IMR-90 (cell line): ENCODE measurements at regions not wholly inside any gene's neighbourhood (a gene's known extent, or its start where the extent isn't known, plus 50 kb on each side); places are given as distances from the start of the nearest gene placed in this dataset.

Experiments
- ATAC-seq: fragments of 200-7000 bp; cut with Tn5 transposase; 2 replicates; pipeline ENCODE4 v1.9.1; 2020; ENCODE audit warnings: low read depth, mild to moderate bottlenecking, moderate library complexity
- BruUV-seq: library from RNA; stranded (reverse); fragments of 400-500 nt; replicated peaks from 2 replicates; lab custom pipeline; 2021; lab: Mats Ljungman, UMichigan
- CTCF ChIA-PET: fragments of 300-600 bp; formaldehyde crosslinking; extraction: SDS; loops from one replicate; lab custom pipeline; 2021; ENCODE audit warnings: antibody characterized with exemption; lab: Yijun Ruan, JAX
- POLR2A ChIA-PET: fragments of 300-600 bp; sonication (Branson Sonifier 250); formaldehyde crosslinking; loops from one replicate; lab custom pipeline; 2022; ENCODE audit warnings: antibody characterized with exemption; ENCODE audit not compliant: unreplicated experiment; lab: Charles Lee
- DNase-seq: peaks from one replicate; pipeline ENCODE4 v3.0.0; 2013
- H2AFZ ChIP-seq: replicated peaks from 2 replicates; pipeline ENCODE3; 2013; ENCODE audit warnings: low read length, mild to moderate bottlenecking; ENCODE audit not compliant: poor library complexity
- H2AK5ac ChIP-seq: 2 replicates; pipeline ENCODE4 v1.6.1; 2013; ENCODE audit warnings: low read depth, low read length, inconsistent platforms
- H2AK9ac ChIP-seq: replicated peaks from 2 replicates; pipeline ENCODE3; 2013; ENCODE audit warnings: mild to moderate bottlenecking, low read depth, low read length, moderate library complexity; ENCODE audit not compliant: poor library complexity
- H2BK120ac ChIP-seq: 2 replicates; pipeline ENCODE4 v1.6.1; 2013; ENCODE audit warnings: low read depth, low read length, inconsistent platforms
- H2BK15ac ChIP-seq: 3 replicates; pipeline ENCODE4 v1.6.1; 2013; ENCODE audit warnings: low read depth, low read length, inconsistent platforms
- H2BK20ac ChIP-seq: 2 replicates; pipeline ENCODE4 v1.6.1; 2013; ENCODE audit warnings: low read depth, mild to moderate bottlenecking, inconsistent platforms, low read length, moderate library complexity
- H2BK5ac ChIP-seq: 2 replicates; pipeline ENCODE4 v1.6.1; 2013; ENCODE audit warnings: mild to moderate bottlenecking, low read depth, low read length, inconsistent platforms; ENCODE audit not compliant: poor library complexity, severe bottlenecking
- H3K14ac ChIP-seq: replicated peaks from 2 replicates; pipeline ENCODE4 v1.6.1; 2013; ENCODE audit warnings: low read depth, low read length, inconsistent platforms
- H3K18ac ChIP-seq: 2 replicates; pipeline ENCODE4 v1.6.1; 2013; ENCODE audit warnings: low read depth, low read length, control low read depth
- H3K23ac ChIP-seq: 2 replicates; pipeline ENCODE4 v1.6.1; 2013; ENCODE audit warnings: low read depth, low read length, inconsistent platforms
- H3K27ac ChIP-seq: 2 replicates; pipeline ENCODE4 v1.5.1; 2013; ENCODE audit warnings: mild to moderate bottlenecking, control low read depth, low read length; ENCODE audit not compliant: insufficient read depth
- H3K27me3 ChIP-seq: 2 replicates; pipeline ENCODE4 v1.6.1; 2013; ENCODE audit warnings: low read length; ENCODE audit not compliant: control insufficient read depth, insufficient read depth
- H3K36me3 ChIP-seq: 2 replicates; pipeline ENCODE4 v1.6.1; 2013; ENCODE audit warnings: low read length, mixed read lengths; ENCODE audit not compliant: control insufficient read depth, insufficient read depth
- H3K4ac ChIP-seq: 2 replicates; pipeline ENCODE4 v1.6.1; 2013; ENCODE audit warnings: low read depth, low read length, inconsistent platforms
- H3K4me1 ChIP-seq: 2 replicates; pipeline ENCODE4 v1.6.1; 2013; ENCODE audit warnings: low read length, mixed read lengths; ENCODE audit not compliant: control insufficient read depth, insufficient read depth
- H3K4me2 ChIP-seq: 2 replicates; pipeline ENCODE4 v1.6.1; 2013; ENCODE audit warnings: low read depth, mild to moderate bottlenecking, control low read depth, low read length, moderate library complexity
- H3K4me3 ChIP-seq: 2 replicates; pipeline ENCODE4 v1.5.1; 2013; ENCODE audit warnings: low read depth, mild to moderate bottlenecking, control low read depth, low read length, moderate library complexity; ENCODE audit not compliant: insufficient read depth
- H3K56ac ChIP-seq: 2 replicates; pipeline ENCODE4 v1.6.1; 2013; ENCODE audit warnings: low read length, inconsistent platforms; ENCODE audit not compliant: insufficient read depth; ENCODE audit errors: extremely low read depth
- H3K79me1 ChIP-seq, 2 experiments: 2 replicates each; pipeline ENCODE4 v1.6.1; 2013; ENCODE audit warnings: low read length in 2 of 2, inconsistent platforms in 1 of 2, low read depth in 1 of 2
- H3K9ac ChIP-seq: 2 replicates; pipeline ENCODE4 v1.6.1; 2013; ENCODE audit warnings: low read depth, low read length, control low read depth
- H3K9me1 ChIP-seq: 2 replicates; pipeline ENCODE4 v1.6.1; 2013; ENCODE audit warnings: low read length, inconsistent platforms; ENCODE audit not compliant: insufficient read depth
- H3K9me3 ChIP-seq: 2 replicates; pipeline ENCODE4 v1.6.1; 2013; ENCODE audit warnings: low read length; ENCODE audit not compliant: control insufficient read depth, insufficient read depth
- H4K20me1 ChIP-seq: 2 replicates; pipeline ENCODE4 v1.6.1; 2013; ENCODE audit warnings: low read length, inconsistent platforms; ENCODE audit not compliant: insufficient read depth
- H4K5ac ChIP-seq: 2 replicates; pipeline ENCODE4 v1.6.1; 2013; ENCODE audit warnings: mild to moderate bottlenecking, low read depth, low read length, control low read depth
- H4K8ac ChIP-seq, 2 experiments: 2 replicates each; pipeline ENCODE4 v1.6.1; 2013; ENCODE audit warnings: low read depth in 2 of 2, low read length in 2 of 2, control low read depth in 1 of 2, inconsistent platforms in 1 of 2
- H4K91ac ChIP-seq: 2 replicates; pipeline ENCODE4 v1.6.1; 2013; ENCODE audit warnings: low read depth, low read length, inconsistent platforms; ENCODE audit not compliant: insufficient read depth
- BHLHE40 ChIP-seq: fragments of 150-350 bp; IDR thresholded peaks from 2 replicates; pipeline ENCODE4 v1.6.1; 2016; ENCODE audit warnings: mild to moderate bottlenecking, low read depth, low read length
- CEBPB ChIP-seq: IDR thresholded peaks from 2 replicates; pipeline ENCODE4 v1.6.1; 2012; ENCODE audit warnings: low read depth, low read length, improper control_type of control experiment
- CHD1 ChIP-seq: IDR thresholded peaks from 2 replicates; pipeline ENCODE4 v1.6.1; 2012; ENCODE audit warnings: low read depth, low read length, improper control_type of control experiment
- CTCF ChIP-seq: conservative IDR thresholded peaks from 2 replicates; pipeline ENCODE4 v1.5.1; 2012; ENCODE audit warnings: mild to moderate bottlenecking, low read depth, low read length, improper control_type of control experiment
- ELK1 ChIP-seq: fragments of 150-350 bp; IDR thresholded peaks from 2 replicates; pipeline ENCODE4 v1.6.1; 2016; ENCODE audit warnings: low read depth, mild to moderate bottlenecking, low read length, moderate library complexity, borderline replicate concordance
- FOS ChIP-seq: fragments of 150-350 bp; IDR thresholded peaks from 2 replicates; pipeline ENCODE4 v1.6.1; 2016; ENCODE audit warnings: low read depth, low read length
- MAFK ChIP-seq: IDR thresholded peaks from 2 replicates; pipeline ENCODE4 v1.6.1; 2012; ENCODE audit warnings: low read depth, low read length, improper control_type of control experiment
- MAZ ChIP-seq: IDR thresholded peaks from 2 replicates; pipeline ENCODE4 v1.6.1; 2012; ENCODE audit warnings: low read depth, mild to moderate bottlenecking, low read length, improper control_type of control experiment, moderate library complexity, borderline replicate concordance
- MXI1 ChIP-seq: IDR thresholded peaks from 2 replicates; pipeline ENCODE4 v1.6.1; 2012; ENCODE audit warnings: low read depth, mild to moderate bottlenecking, low read length, moderate library complexity, borderline replicate concordance
- NFE2L2 ChIP-seq: fragments of 150-350 bp; IDR thresholded peaks from 2 replicates; pipeline ENCODE4 v1.6.1; 2016; ENCODE audit warnings: low read depth, mild to moderate bottlenecking, low read length
- POLR2A ChIP-seq: IDR thresholded peaks from 2 replicates; pipeline ENCODE4 v1.6.1; 2012; ENCODE audit warnings: mild to moderate bottlenecking, low read depth, low read length
- RAD21 ChIP-seq: IDR thresholded peaks from 2 replicates; pipeline ENCODE4 v1.6.1; 2012; ENCODE audit warnings: low read length, improper control_type of control experiment
- RCOR1 ChIP-seq: IDR thresholded peaks from 2 replicates; pipeline ENCODE4 v1.6.1; 2012; ENCODE audit warnings: mild to moderate bottlenecking, low read length, improper control_type of control experiment; ENCODE audit not compliant: insufficient replicate concordance
- RFX5 ChIP-seq: IDR thresholded peaks from 2 replicates; pipeline ENCODE4 v1.8.0; 2012; ENCODE audit warnings: low read depth, mild to moderate bottlenecking, low read length, moderate library complexity
- SMC3 ChIP-seq: fragments of 150-350 bp; IDR thresholded peaks from 2 replicates; pipeline ENCODE4 v1.6.1; 2016; ENCODE audit warnings: low read depth, mild to moderate bottlenecking, antibody characterized with exemption, low read length, moderate library complexity
- USF2 ChIP-seq: fragments of 150-350 bp; IDR thresholded peaks from 2 replicates; pipeline ENCODE4 v1.6.1; 2017; ENCODE audit warnings: mild to moderate bottlenecking, antibody characterized with exemption, low read length, low read depth
- WGBS, 2 experiments: methylation state at CpG; one replicate each; pipeline versions ENCODE4 v1.1.5 to v1.1.7; 2013; ENCODE audit warnings: missing lambda C conversion rate in 2 of 2; ENCODE audit not compliant: insufficient read length in 1 of 2; ENCODE audit errors: extremely low coverage in 2 of 2; 5-methylcytosine and 5-hydroxymethylcytosine counted together
- dilution Hi-C: fragments of 300-500 bp; cut with HindIII; formaldehyde crosslinking; loops from one replicate; pipeline ENCODE4 v1.14.3; 2018; ENCODE audit warnings: low sequenced_read_pairs; ENCODE audit not compliant: unreplicated experiment
- in situ Hi-C: fragments of 300-500 bp; cut with MboI; formaldehyde crosslinking; loops from 3 replicates; pipeline ENCODE4 v1.14.3; 2019; ENCODE audit warnings: low sequenced_read_pairs, inconsistent platforms, mixed read lengths
- intact Hi-C: fragments of 100-400 bp; cut with micrococcal nuclease; formaldehyde crosslinking; loops from 2 replicates; pipeline ENCODE4 v1.10.0; 2022

- Histone ChIP-seq H4K20me1 (no peaks in the 10 kb centered on the region), H4K5ac (no peak overlapping the region), H3K56ac (no peak overlapping the region), H2BK20ac (no peak overlapping the region), H2AK5ac (no peak overlapping the region), H2BK15ac (no peak overlapping the region), H4K91ac (no peak overlapping the region), H3K4me1 (no peaks in the 10 kb centered on the region), H3K27ac (no peak overlapping the region), H3K18ac (no peak overlapping the region), H3K4me2 (no peak overlapping the region), H2AFZ (no peak overlapping the region), H3K9me3 (peaks cover 12% of the 10 kb centered on the region), H3K36me3 (no peaks in the 10 kb centered on the region), H3K23ac (no peak overlapping the region), H3K4ac (no peak overlapping the region), H2BK5ac (no peak overlapping the region), H3K27me3 (no peaks in the 10 kb centered on the region), H3K4me3 (no peak overlapping the region), H3K9ac (no peak overlapping the region), H3K9me1 (no peaks in the 10 kb centered on the region), H4K8ac (no peak overlapping the region), H2AK9ac (no peak overlapping the region), H2BK120ac (no peak overlapping the region), H3K14ac (no peak overlapping the region), H3K79me1 (no peaks in the 10 kb centered on the region)
- BruUV-seq, result no TSS peak
- intact Hi-C loops, result no loop called here
- ChIA-PET POLR2A (no interaction called here), CTCF (no interaction called here)
- in situ Hi-C loops, result no loop called here
- dilution Hi-C loops, result no loop called here
- TF ChIP-seq CHD1, result no peak
- no peak for TF ChIP-seq BHLHE40
- no peak for TF ChIP-seq NFE2L2
- TF ChIP-seq MAZ, result no peak
- no peak for TF ChIP-seq FOS
- no peak for TF ChIP-seq RCOR1
- TF ChIP-seq ELK1, result no peak
- TF ChIP-seq RFX5, result no peak
- no peak for TF ChIP-seq SMC3
- no peak for TF ChIP-seq USF2
- no peak for TF ChIP-seq CEBPB
- TF ChIP-seq MXI1, result no peak
- TF ChIP-seq POLR2A, result no peak
- TF ChIP-seq CTCF, result no peak
- no peak for TF ChIP-seq MAFK
- TF ChIP-seq RAD21, result no peak
- ATAC-seq (no peak), DNase-seq (no peak)
- no CpG with 5 or more reads among the region's 3 CpGs for WGBS, 2 experiments
Observed at GRCh38 chr15:98369081-98369716, 279.1 kb upstream of the IGF1R start.
